GM12878 (cell line): ENCODE measurements at regions not wholly inside any gene's neighbourhood (a gene's known extent, or its start where the extent isn't known, plus 50 kb on each side); places are given as distances from the start of the nearest gene placed in this dataset.

Source experiments
- CEBPB ChIP-seq, 2 experiments: fragments of 150-350 bp in 1 of 2; IDR thresholded peaks; 2 replicates each; pipeline ENCODE4 v1.6.1; 2012 to 2014; ENCODE audit warnings: low read depth in 2 of 2, low read length in 2 of 2, borderline replicate concordance in 1 of 2, inconsistent platforms in 1 of 2
- CHD1 ChIP-seq: IDR thresholded peaks from 2 replicates; pipeline ENCODE4 v1.6.1; 2012; ENCODE audit warnings: low read depth, low read length, improper control_type of control experiment
- ETV6 ChIP-seq, 2 experiments: fragments of 450-650 bp in 1 of 2; IDR thresholded peaks in 1 of 2; conservative IDR thresholded peaks in 1 of 2; 2 replicates each; pipeline ENCODE4 v1.6.1; 2014; ENCODE audit warnings: antibody characterized with exemption in 1 of 2, borderline replicate concordance in 1 of 2, low read depth in 1 of 2, mild to moderate bottlenecking in 1 of 2, moderate library complexity in 1 of 2
- FOXK2 ChIP-seq: fragments of 450-650 bp; IDR thresholded peaks from 2 replicates; pipeline ENCODE4 v1.6.1; 2017; ENCODE audit warnings: mild to moderate bottlenecking, moderate library complexity
- POLR2AphosphoS5 ChIP-seq: IDR thresholded peaks from 2 replicates; pipeline ENCODE4 v1.6.1; 2011; ENCODE audit warnings: mild to moderate bottlenecking, low read length, inconsistent platforms
- RAD21 ChIP-seq: IDR thresholded peaks from 2 replicates; pipeline ENCODE4 v1.6.1; 2011; ENCODE audit warnings: mild to moderate bottlenecking, low read depth, low read length, moderate library complexity; ENCODE audit not compliant: insufficient read depth
- RBBP5 ChIP-seq: fragments of 200-600 bp; sonication (generic); conservative IDR thresholded peaks from 2 replicates; pipeline ENCODE4 v1.6.1; 2016
- SMC3 ChIP-seq: IDR thresholded peaks from 2 replicates; pipeline ENCODE4 v1.6.1; 2011; ENCODE audit warnings: low read length, improper control_type of control experiment, borderline replicate concordance
- TARDBP ChIP-seq: IDR thresholded peaks from 2 replicates; pipeline ENCODE4 v1.6.1; 2016; ENCODE audit warnings: borderline replicate concordance
- USF2 ChIP-seq: IDR thresholded peaks from 2 replicates; pipeline ENCODE4 v1.6.1; 2011; ENCODE audit warnings: low read depth, low read length, improper control_type of control experiment, borderline replicate concordance
- ZBED1 ChIP-seq: IDR thresholded peaks from 2 replicates; pipeline ENCODE4 v1.6.1; 2016; ENCODE audit warnings: borderline replicate concordance
- TF ChIP-seq, protein P1 (sequence below), 3 experiments: IDR thresholded peaks in 2 of 3; conservative IDR thresholded peaks in 1 of 3; 2 replicates each; pipeline ENCODE4 v1.5.1; 2011; ENCODE audit warnings: low read depth in 3 of 3, low read length in 3 of 3, mild to moderate bottlenecking in 3 of 3, control low read depth in 2 of 3, moderate library complexity in 2 of 3, inconsistent platforms in 1 of 3, mixed read lengths in 1 of 3; ENCODE audit not compliant: control insufficient read depth in 2 of 3, insufficient read depth in 1 of 3; ENCODE audit errors: extremely low read depth in 1 of 3
- TF ChIP-seq, protein P2 (sequence below): IDR thresholded peaks from 2 replicates; pipeline ENCODE4 v1.6.1; 2012; ENCODE audit warnings: low read depth, low read length, improper control_type of control experiment

DNA sequence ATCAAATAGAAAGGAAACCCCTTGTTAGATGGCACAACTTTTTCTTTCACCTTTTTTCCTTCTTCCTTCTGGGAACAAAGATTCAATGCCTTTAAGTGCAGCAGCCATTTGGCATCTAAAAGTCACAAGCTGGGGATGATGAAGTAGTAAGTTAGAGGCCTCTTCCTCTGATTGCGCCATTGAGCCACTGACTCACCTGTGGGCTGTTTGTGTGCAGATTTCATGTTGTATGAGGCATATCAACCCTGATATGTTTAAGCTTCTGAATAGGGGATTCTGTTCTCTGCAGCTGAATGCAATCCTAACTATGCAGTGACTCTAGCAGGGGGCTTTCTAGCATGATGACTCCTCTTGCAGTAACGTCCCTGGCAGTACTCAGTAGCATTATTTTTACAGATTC lies 599.9 kb downstream of the CSNK1G3 start:
- TF ChIP-seq FOXK2 (no peak), SMC3 (no peak), CEBPB (IDR thresholded peaks at IDR 0.05; ENCODE audit: borderline replicate concordance in 1 of 2, low read depth in 2 of 2, low read length in 2 of 2) (no peak), CHD1 (no peak), USF2 (no peak), RAD21 (no peak), POLR2AphosphoS5 (no peak), RBBP5 (no peak), TARDBP (no peak), ZBED1 (no peak), ETV6 (conservative IDR thresholded peaks at IDR 0.05 in 1 of 2, IDR thresholded peaks at IDR 0.05 in 1 of 2; ENCODE audit: borderline replicate concordance in 1 of 2, low read depth in 1 of 2) (no peak)
- TF ChIP-seq, protein P1, sequence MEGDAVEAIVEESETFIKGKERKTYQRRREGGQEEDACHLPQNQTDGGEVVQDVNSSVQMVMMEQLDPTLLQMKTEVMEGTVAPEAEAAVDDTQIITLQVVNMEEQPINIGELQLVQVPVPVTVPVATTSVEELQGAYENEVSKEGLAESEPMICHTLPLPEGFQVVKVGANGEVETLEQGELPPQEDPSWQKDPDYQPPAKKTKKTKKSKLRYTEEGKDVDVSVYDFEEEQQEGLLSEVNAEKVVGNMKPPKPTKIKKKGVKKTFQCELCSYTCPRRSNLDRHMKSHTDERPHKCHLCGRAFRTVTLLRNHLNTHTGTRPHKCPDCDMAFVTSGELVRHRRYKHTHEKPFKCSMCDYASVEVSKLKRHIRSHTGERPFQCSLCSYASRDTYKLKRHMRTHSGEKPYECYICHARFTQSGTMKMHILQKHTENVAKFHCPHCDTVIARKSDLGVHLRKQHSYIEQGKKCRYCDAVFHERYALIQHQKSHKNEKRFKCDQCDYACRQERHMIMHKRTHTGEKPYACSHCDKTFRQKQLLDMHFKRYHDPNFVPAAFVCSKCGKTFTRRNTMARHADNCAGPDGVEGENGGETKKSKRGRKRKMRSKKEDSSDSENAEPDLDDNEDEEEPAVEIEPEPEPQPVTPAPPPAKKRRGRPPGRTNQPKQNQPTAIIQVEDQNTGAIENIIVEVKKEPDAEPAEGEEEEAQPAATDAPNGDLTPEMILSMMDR (IDR thresholded peaks at IDR 0.05 in 2 of 3, conservative IDR thresholded peaks at IDR 0.05 in 1 of 3; ENCODE audit: control insufficient read depth in 2 of 3, extremely low read depth in 1 of 3, insufficient read depth in 1 of 3, low read depth in 3 of 3, low read length in 3 of 3), result no peak
- TF ChIP-seq, protein P2, sequence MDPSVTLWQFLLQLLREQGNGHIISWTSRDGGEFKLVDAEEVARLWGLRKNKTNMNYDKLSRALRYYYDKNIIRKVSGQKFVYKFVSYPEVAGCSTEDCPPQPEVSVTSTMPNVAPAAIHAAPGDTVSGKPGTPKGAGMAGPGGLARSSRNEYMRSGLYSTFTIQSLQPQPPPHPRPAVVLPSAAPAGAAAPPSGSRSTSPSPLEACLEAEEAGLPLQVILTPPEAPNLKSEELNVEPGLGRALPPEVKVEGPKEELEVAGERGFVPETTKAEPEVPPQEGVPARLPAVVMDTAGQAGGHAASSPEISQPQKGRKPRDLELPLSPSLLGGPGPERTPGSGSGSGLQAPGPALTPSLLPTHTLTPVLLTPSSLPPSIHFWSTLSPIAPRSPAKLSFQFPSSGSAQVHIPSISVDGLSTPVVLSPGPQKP, result no peak
